Mammary epithelial cell (primary cell): ENCODE measurements at regions not wholly inside any gene's neighbourhood (a gene's known extent, or its start where the extent isn't known, plus 50 kb on each side); places are given as distances from the start of the nearest gene placed in this dataset.

Source experiments
- EZH2 ChIP-seq: IDR thresholded peaks from 2 replicates; pipeline ENCODE4 v1.6.1; 2012; ENCODE audit warnings: low read length, inconsistent platforms, borderline replicate concordance
- TF ChIP-seq, protein P1 (sequence below), 2 donors: IDR thresholded peaks in 1 of 2; conservative IDR thresholded peaks in 1 of 2; 2 replicates each; pipeline ENCODE4 v1.5.1; 2011 to 2012; ENCODE audit warnings: inconsistent platforms in 2 of 2, low read length in 2 of 2, mild to moderate bottlenecking in 2 of 2, control low read depth in 1 of 2, low read depth in 1 of 2; ENCODE audit not compliant: insufficient read depth in 1 of 2; ENCODE audit errors: extremely low read depth in 1 of 2

DNA sequence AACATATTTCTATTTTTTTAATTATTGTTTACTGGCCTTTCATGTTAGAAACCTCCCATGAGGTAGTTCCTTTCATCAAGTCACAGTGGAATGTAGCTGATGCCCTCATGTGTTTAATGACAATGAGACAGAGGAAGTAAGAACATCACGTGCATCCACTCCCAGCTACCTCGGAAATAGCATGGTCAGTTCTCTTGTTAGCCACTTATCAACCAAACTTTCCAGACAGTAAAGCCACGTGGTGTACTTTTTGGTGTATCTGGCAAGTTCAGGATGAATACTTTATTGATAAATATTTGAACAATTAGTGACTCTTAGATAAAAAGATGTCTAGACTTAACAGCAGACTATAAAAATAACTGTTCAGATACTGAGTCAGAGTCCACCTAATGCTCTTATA, 781.7 kb downstream of the MECOM start:
- TF ChIP-seq, protein P1, sequence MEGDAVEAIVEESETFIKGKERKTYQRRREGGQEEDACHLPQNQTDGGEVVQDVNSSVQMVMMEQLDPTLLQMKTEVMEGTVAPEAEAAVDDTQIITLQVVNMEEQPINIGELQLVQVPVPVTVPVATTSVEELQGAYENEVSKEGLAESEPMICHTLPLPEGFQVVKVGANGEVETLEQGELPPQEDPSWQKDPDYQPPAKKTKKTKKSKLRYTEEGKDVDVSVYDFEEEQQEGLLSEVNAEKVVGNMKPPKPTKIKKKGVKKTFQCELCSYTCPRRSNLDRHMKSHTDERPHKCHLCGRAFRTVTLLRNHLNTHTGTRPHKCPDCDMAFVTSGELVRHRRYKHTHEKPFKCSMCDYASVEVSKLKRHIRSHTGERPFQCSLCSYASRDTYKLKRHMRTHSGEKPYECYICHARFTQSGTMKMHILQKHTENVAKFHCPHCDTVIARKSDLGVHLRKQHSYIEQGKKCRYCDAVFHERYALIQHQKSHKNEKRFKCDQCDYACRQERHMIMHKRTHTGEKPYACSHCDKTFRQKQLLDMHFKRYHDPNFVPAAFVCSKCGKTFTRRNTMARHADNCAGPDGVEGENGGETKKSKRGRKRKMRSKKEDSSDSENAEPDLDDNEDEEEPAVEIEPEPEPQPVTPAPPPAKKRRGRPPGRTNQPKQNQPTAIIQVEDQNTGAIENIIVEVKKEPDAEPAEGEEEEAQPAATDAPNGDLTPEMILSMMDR (conservative IDR thresholded peaks at IDR 0.05 in 1 of 2, IDR thresholded peaks at IDR 0.05 in 1 of 2; ENCODE audit: extremely low read depth in 1 of 2, insufficient read depth in 1 of 2, low read depth in 1 of 2, low read length in 2 of 2), result no peak
- no peak for TF ChIP-seq EZH2
